Chondrocyte (in vitro differentiated cells): ENCODE measurements at regions not wholly inside any gene's neighbourhood (a gene's known extent, or its start where the extent isn't known, plus 50 kb on each side); places are given as distances from the start of the nearest gene placed in this dataset.

Experiments
- DNase-seq: peaks from one replicate; pipeline ENCODE4 v3.0.0; 2021; ENCODE audit warnings: mixed read lengths, low spot score
- H3K27ac Mint-ChIP-seq: one replicate; pipeline ENCODE4 v1.8.0; 2021; ENCODE audit warnings: mild to moderate bottlenecking, moderate library complexity, mixed read lengths; ENCODE audit not compliant: unreplicated experiment
- H3K27me3 Mint-ChIP-seq: 2 replicates; pipeline ENCODE4 v1.8.0; 2021; ENCODE audit warnings: low read depth, mixed read lengths
- H3K36me3 Mint-ChIP-seq: 2 replicates; pipeline ENCODE4 v1.8.0; 2021; ENCODE audit warnings: low read depth, mixed read lengths
- H3K4me1 Mint-ChIP-seq: 2 replicates; pipeline ENCODE4 v1.8.0; 2021; ENCODE audit warnings: low read depth, mild to moderate bottlenecking, mixed read lengths
- H3K4me3 Mint-ChIP-seq: one replicate; pipeline ENCODE4 v1.8.0; 2021; ENCODE audit warnings: mild to moderate bottlenecking, moderate library complexity, mixed read lengths; ENCODE audit not compliant: unreplicated experiment
- H3K9me3 Mint-ChIP-seq: 2 replicates; pipeline ENCODE4 v1.8.0; 2021; ENCODE audit warnings: low read depth, mixed read lengths
- CTCF ChIP-seq: fragments of 200-600 bp; sonication (generic); IDR thresholded peaks from 2 replicates; pipeline ENCODE4 v1.5.0; 2021; ENCODE audit warnings: antibody characterized with exemption, mild to moderate bottlenecking, moderate library complexity

GRCh38 chr5:143892271-143892670 lies 80.3 kb downstream of the HMHB1 start:
- DNase-seq, result no peak
- TF ChIP-seq CTCF, result no peak
- no peak overlapping the region for H3K4me3 Mint-ChIP-seq
- H3K36me3 Mint-ChIP-seq, result no peaks in the 10 kb centered on the region
- no peak overlapping the region for H3K27ac Mint-ChIP-seq
- no peaks in the 10 kb centered on the region for H3K9me3 Mint-ChIP-seq
- peaks cover 45% of the 10 kb centered on the region for H3K4me1 Mint-ChIP-seq
- H3K27me3 Mint-ChIP-seq, result no peaks in the 10 kb centered on the region

DNA sequence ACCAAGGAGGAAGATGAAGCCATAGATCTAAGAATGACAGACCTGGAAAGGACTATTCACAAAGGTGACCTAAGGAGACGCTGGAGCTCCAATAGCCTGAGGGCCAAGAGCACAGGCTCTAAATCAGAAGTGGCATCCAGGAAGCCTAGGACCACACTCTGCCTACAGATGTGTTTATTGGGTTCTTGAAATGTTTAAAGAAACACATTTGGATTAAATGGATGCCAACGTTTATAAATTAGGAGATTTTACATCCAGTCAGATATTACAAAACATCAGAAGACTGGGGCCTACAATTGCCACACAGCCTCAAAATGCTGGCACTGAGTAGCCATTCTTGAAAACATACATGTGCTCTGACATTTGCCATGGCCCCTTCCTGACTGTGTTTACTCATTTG lies 80.9 kb downstream of the HMHB1 start:
- TF ChIP-seq CTCF, result no peak
- Mint-ChIP-seq H3K4me3 (no peak overlapping the region), H3K9me3 (no peaks in the 10 kb centered on the region), H3K4me1 (peaks cover 45% of the 10 kb centered on the region), H3K36me3 (no peaks in the 10 kb centered on the region), H3K27ac (no peak overlapping the region), H3K27me3 (no peaks in the 10 kb centered on the region)
- DNase-seq, result no peak

GRCh38 chr5:143893638-143894037 lies 81.7 kb downstream of the HMHB1 start:
- Mint-ChIP-seq H3K27me3 (no peaks in the 10 kb centered on the region), H3K27ac (no peak overlapping the region), H3K4me1 (peaks cover 43% of the 10 kb centered on the region), H3K9me3 (no peaks in the 10 kb centered on the region), H3K36me3 (no peaks in the 10 kb centered on the region), H3K4me3 (no peak overlapping the region)
- no peak for TF ChIP-seq CTCF
- DNase-seq, result no peak

DNA sequence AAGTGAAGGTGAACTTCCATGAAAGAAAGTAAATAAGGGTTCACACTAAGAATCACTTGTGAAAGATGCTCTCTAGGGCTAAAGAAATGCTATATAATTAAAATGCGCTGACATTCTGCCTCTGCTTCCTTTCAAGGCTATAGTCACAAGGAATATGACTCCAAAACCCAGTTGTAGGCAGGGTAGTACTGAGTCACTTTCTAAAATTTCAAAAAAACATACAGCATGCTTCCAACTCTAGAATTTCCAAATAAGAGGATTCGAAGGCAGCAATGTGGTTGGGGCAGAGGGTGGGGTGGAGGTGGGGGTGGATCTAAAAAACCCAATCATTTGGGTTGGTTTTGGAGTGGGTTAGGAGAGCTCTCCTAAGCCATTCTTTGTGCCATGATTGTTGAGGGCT lies 84.6 kb downstream of the HMHB1 start:
- no peak for TF ChIP-seq CTCF
- no peaks in the 10 kb centered on the region for H3K9me3 Mint-ChIP-seq
- no peaks in the 10 kb centered on the region for H3K36me3 Mint-ChIP-seq
- H3K27ac Mint-ChIP-seq, result peak overlapping the region; percentile 68
- DNase-seq, result no peak
- peaks cover 24% of the 10 kb centered on the region for H3K4me1 Mint-ChIP-seq
- no peak overlapping the region for H3K4me3 Mint-ChIP-seq
- no peaks in the 10 kb centered on the region for H3K27me3 Mint-ChIP-seq

GRCh38 chr5:143896966-143897365 lies 85.0 kb downstream of the HMHB1 start:
- Mint-ChIP-seq H3K36me3 (no peaks in the 10 kb centered on the region), H3K4me1 (peaks cover 24% of the 10 kb centered on the region), H3K27me3 (no peaks in the 10 kb centered on the region), H3K4me3 (no peak overlapping the region), H3K9me3 (no peaks in the 10 kb centered on the region), H3K27ac (peak overlapping the region; percentile 68)
- DNase-seq, result no peak
- TF ChIP-seq CTCF, result no peak
